H1 (cell line): ENCODE measurements at regions not wholly inside any gene's neighbourhood (a gene's known extent, or its start where the extent isn't known, plus 50 kb on each side); places are given as distances from the start of the nearest gene placed in this dataset.

Source experiments
- CTCF ChIA-PET: fragments of 300-600 bp; sonication (Branson Sonifier 250); formaldehyde crosslinking; loops from one replicate; lab custom pipeline; 2021; ENCODE audit not compliant: partially characterized antibody; lab: Charles Lee
- POLR2A ChIA-PET: fragments of 300-600 bp; sonication (Branson Sonifier 250); formaldehyde crosslinking; loops from one replicate; lab custom pipeline; 2021; ENCODE audit warnings: inconsistent platforms; ENCODE audit not compliant: partially characterized antibody; lab: Charles Lee
- DNase-seq, 2 experiments: peaks; one replicate each; pipeline versions ENCODE4 v3.0.0 to v3.0.0-alpha.2; 2010 to 2022; ENCODE audit warnings: low spot score in 2 of 2, low read depth in 1 of 2, mixed read lengths in 1 of 2
- FAIRE-seq: peaks from 2 replicates; lab custom pipeline; 2011; peaks lifted over from hg19 to GRCh38; lab: Jason Lieb, UNC
- H2AFZ ChIP-seq: 2 replicates; pipeline ENCODE4 v1.8.1; 2012; ENCODE audit warnings: low read length, inconsistent platforms
- H2AK5ac ChIP-seq: 2 replicates; pipeline ENCODE4 v1.6.1; 2013; ENCODE audit warnings: low read depth, low read length
- H2BK120ac ChIP-seq: replicated peaks from 2 replicates; pipeline ENCODE3; 2013; ENCODE audit warnings: low read depth, low read length, inconsistent platforms
- H2BK12ac ChIP-seq: 2 replicates; pipeline ENCODE4 v1.6.1; 2013; ENCODE audit warnings: low read depth, low read length
- H2BK15ac ChIP-seq: 2 replicates; pipeline ENCODE4 v1.6.1; 2013; ENCODE audit warnings: low read length
- H2BK20ac ChIP-seq: 2 replicates; pipeline ENCODE4 v1.6.1; 2013; ENCODE audit warnings: low read length
- H2BK5ac ChIP-seq: 2 replicates; pipeline ENCODE4 v1.6.1; 2013; ENCODE audit warnings: low read depth, low read length
- H3K14ac ChIP-seq: 2 replicates; pipeline ENCODE4 v1.6.1; 2013; ENCODE audit warnings: inconsistent platforms; ENCODE audit not compliant: insufficient read length
- H3K18ac ChIP-seq: 2 replicates; pipeline ENCODE4 v1.6.1; 2013; ENCODE audit warnings: low read length; ENCODE audit errors: extremely low read depth
- H3K23ac ChIP-seq: 2 replicates; pipeline ENCODE4 v1.6.1; 2013; ENCODE audit warnings: inconsistent platforms; ENCODE audit not compliant: insufficient read length
- H3K23me2 ChIP-seq: 2 replicates; pipeline ENCODE4 v1.6.1; 2013; ENCODE audit warnings: low read depth, low read length
- H3K27ac ChIP-seq: 2 replicates; pipeline ENCODE4 v1.6.1; 2011; ENCODE audit warnings: low read depth, low read length, inconsistent platforms
- H3K27me3 ChIP-seq, 4 experiments: replicated peaks in 1 of 4; 1 replicate in 1 of 4; 2 replicates in 3 of 4; pipeline versions ENCODE4 v1.6.1 to v1.8.1; 2011 to 2013; ENCODE audit warnings: low read length in 3 of 4, mild to moderate bottlenecking in 3 of 4, inconsistent platforms in 2 of 4, mixed read lengths in 2 of 4, moderate library complexity in 1 of 4; ENCODE audit not compliant: control insufficient read depth in 3 of 4, insufficient read depth in 3 of 4; ENCODE audit errors: extremely low read depth in 1 of 4
- H3K36me3 ChIP-seq, 4 experiments: 2 replicates each; pipeline versions ENCODE4 v1.6.1 to v1.8.1; 2011 to 2013; ENCODE audit warnings: mild to moderate bottlenecking in 4 of 4, low read length in 3 of 4, moderate library complexity in 2 of 4, control low read depth in 1 of 4, inconsistent platforms in 1 of 4; ENCODE audit not compliant: insufficient read depth in 4 of 4, control insufficient read depth in 2 of 4
- H3K4ac ChIP-seq: replicated peaks from 2 replicates; pipeline ENCODE3; 2013; ENCODE audit warnings: low read length, low read depth, mixed read lengths, inconsistent platforms; ENCODE audit not compliant: insufficient read length
- H3K4me1 ChIP-seq, 4 experiments: replicated peaks in 1 of 4; 1 replicate in 1 of 4; 2 replicates in 3 of 4; pipeline versions ENCODE4 v1.6.1 to v1.8.1; 2011 to 2013; ENCODE audit warnings: low read length in 3 of 4, inconsistent platforms in 2 of 4, mixed read lengths in 1 of 4; ENCODE audit not compliant: insufficient read depth in 4 of 4, control insufficient read depth in 3 of 4
- H3K4me2 ChIP-seq, 2 experiments: 2 replicates each; pipeline versions ENCODE4 v1.6.1 to v1.8.1; 2011 to 2013; ENCODE audit warnings: low read depth in 2 of 2, low read length in 2 of 2, control low read depth in 1 of 2, inconsistent platforms in 1 of 2, mild to moderate bottlenecking in 1 of 2; ENCODE audit not compliant: insufficient read depth in 1 of 2
- H3K4me3 ChIP-seq, 4 experiments: fragments of 200-600, 300-600 bp in 1 of 4; sonication (generic), shearing (Covaris generic), sonication (Bioruptor Twin) in 1 of 4; 2 replicates each; pipeline versions ENCODE4 v1.5.1 to v1.8.1; 2011 to 2016; ENCODE audit warnings: low read length in 4 of 4, low read depth in 3 of 4, control low read depth in 2 of 4, inconsistent platforms in 2 of 4, mild to moderate bottlenecking in 2 of 4, mixed read lengths in 1 of 4, moderate library complexity in 1 of 4; ENCODE audit not compliant: insufficient read depth in 2 of 4; ENCODE audit errors: extremely low read depth in 1 of 4
- H3K56ac ChIP-seq: replicated peaks from 2 replicates; pipeline ENCODE3; 2013; ENCODE audit warnings: low read depth, mild to moderate bottlenecking, mixed read lengths, low read length, inconsistent platforms; ENCODE audit not compliant: insufficient read length
- H3K79me1 ChIP-seq: 2 replicates; pipeline ENCODE4 v1.6.1; 2013; ENCODE audit warnings: low read depth, low read length, control low read depth
- H3K79me2 ChIP-seq, 2 experiments: 2 replicates each; pipeline versions ENCODE4 v1.6.1 to v1.8.1; 2012 to 2013; ENCODE audit warnings: low read length in 2 of 2, mild to moderate bottlenecking in 2 of 2, inconsistent platforms in 1 of 2; ENCODE audit not compliant: insufficient read depth in 2 of 2, control insufficient read depth in 1 of 2
- H3K9ac ChIP-seq, 4 experiments: replicated peaks in 1 of 4; 1 replicate in 1 of 4; 2 replicates in 3 of 4; pipeline versions ENCODE4 v1.6.1 to v1.8.1; 2011 to 2013; ENCODE audit warnings: low read depth in 3 of 4, low read length in 3 of 4, control low read depth in 2 of 4, mild to moderate bottlenecking in 2 of 4, moderate library complexity in 2 of 4, inconsistent platforms in 1 of 4; ENCODE audit errors: extremely low read depth in 1 of 4
- H3K9me3 ChIP-seq, 2 experiments: 2 replicates each; pipeline versions ENCODE4 v1.6.1 to v1.8.1; 2012 to 2013; ENCODE audit warnings: mild to moderate bottlenecking in 2 of 2, moderate library complexity in 2 of 2, control low read depth in 1 of 2, inconsistent platforms in 1 of 2, low read depth in 1 of 2, low read length in 1 of 2, mixed read lengths in 1 of 2; ENCODE audit not compliant: insufficient read depth in 2 of 2
- H4K20me1 ChIP-seq, 2 experiments: replicated peaks in 1 of 2; 2 replicates each; pipeline versions ENCODE3 to v1.8.1; 2011 to 2013; ENCODE audit warnings: inconsistent platforms in 2 of 2, low read length in 2 of 2, mild to moderate bottlenecking in 1 of 2; ENCODE audit not compliant: insufficient read depth in 2 of 2, control insufficient read depth in 1 of 2
- H4K5ac ChIP-seq: 2 replicates; pipeline ENCODE4 v1.6.1; 2013; ENCODE audit warnings: low read length, low read depth, mixed read lengths, inconsistent platforms; ENCODE audit not compliant: insufficient read length
- H4K8ac ChIP-seq: 2 replicates; pipeline ENCODE4 v1.8.0; 2013; ENCODE audit warnings: mild to moderate bottlenecking, moderate library complexity, low read length, inconsistent platforms; ENCODE audit not compliant: insufficient read depth; ENCODE audit errors: extremely low read depth
- H4K91ac ChIP-seq: replicated peaks from 2 replicates; pipeline ENCODE3; 2013; ENCODE audit warnings: low read length, mixed read lengths, inconsistent platforms; ENCODE audit not compliant: insufficient read length
- CEBPB ChIP-seq: IDR thresholded peaks from 2 replicates; pipeline ENCODE4 v1.6.1; 2012; ENCODE audit warnings: low read depth, low read length
- E2F6 ChIP-seq: IDR thresholded peaks from 2 replicates; pipeline ENCODE4 v1.6.1; 2012; ENCODE audit warnings: inconsistent platforms
- EP300 ChIP-seq, 2 experiments: IDR thresholded peaks; 1 replicate in 1 of 2; 2 replicates in 1 of 2; pipeline ENCODE4 v1.6.1; 2011 to 2012; ENCODE audit warnings: low read depth in 2 of 2, low read length in 2 of 2, mild to moderate bottlenecking in 2 of 2, borderline replicate concordance in 1 of 2, inconsistent platforms in 1 of 2, moderate library complexity in 1 of 2
- FOSL1 ChIP-seq: IDR thresholded peaks from 2 replicates; pipeline ENCODE4 v1.6.1; 2011; ENCODE audit warnings: mild to moderate bottlenecking, low read depth, low read length, moderate library complexity; ENCODE audit not compliant: insufficient read depth
- KDM4A ChIP-seq: IDR thresholded peaks from one replicate; pipeline ENCODE4 v1.7.1; 2012; ENCODE audit warnings: low read depth, mild to moderate bottlenecking, moderate library complexity, low read length, inconsistent platforms; ENCODE audit not compliant: severe bottlenecking
- MAX ChIP-seq: IDR thresholded peaks from 2 replicates; pipeline ENCODE4 v1.6.1; 2012; ENCODE audit warnings: inconsistent platforms
- NANOG ChIP-seq: IDR thresholded peaks from 2 replicates; pipeline ENCODE4 v1.6.1; 2011; ENCODE audit warnings: low read length, low read depth, mild to moderate bottlenecking, inconsistent platforms; ENCODE audit not compliant: insufficient read depth, poor library complexity, severe bottlenecking
- NRF1 ChIP-seq: IDR thresholded peaks from 2 replicates; pipeline ENCODE4 v1.6.1; 2011; ENCODE audit warnings: mild to moderate bottlenecking, low read depth, low read length, improper control_type of control experiment
- POLR2A ChIP-seq, 2 experiments: IDR thresholded peaks; 1 replicate in 1 of 2; 2 replicates in 1 of 2; pipeline ENCODE4 v1.6.1; 2011; ENCODE audit warnings: low read depth in 2 of 2, low read length in 2 of 2, mild to moderate bottlenecking in 2 of 2; ENCODE audit errors: control extremely low read depth in 1 of 2
- RXRA ChIP-seq: IDR thresholded peaks from 2 replicates; pipeline ENCODE4 v1.6.1; 2011; ENCODE audit warnings: low read depth, mild to moderate bottlenecking, low read length, moderate library complexity; ENCODE audit not compliant: insufficient read depth
- SIRT6 ChIP-seq: IDR thresholded peaks from one replicate; pipeline ENCODE4 v1.7.1; 2012; ENCODE audit warnings: low read length, inconsistent platforms
- SP2 ChIP-seq: IDR thresholded peaks from 2 replicates; pipeline ENCODE4 v1.6.1; 2012; ENCODE audit warnings: mild to moderate bottlenecking, low read length, inconsistent platforms
- WGBS, 2 experiments: shearing (Covaris generic) in 1 of 2; methylation state at CpG; one replicate each; pipeline versions ENCODE4 v1.1.6 to v1.1.7; 2013 to 2015; ENCODE audit warnings: low lambda C conversion rate in 2 of 2, mixed read lengths in 2 of 2, inconsistent platforms in 1 of 2, low coverage in 1 of 2, missing lambda C conversion rate in 1 of 2; ENCODE audit not compliant: insufficient replicate concordance in 2 of 2, insufficient coverage in 1 of 2, insufficient read length in 1 of 2; ENCODE audit errors: extremely low coverage in 1 of 2, missing lambda C conversion rate in 1 of 2; 5-methylcytosine and 5-hydroxymethylcytosine counted together

GRCh38 chr2:226228080-226228479 lies 571.5 kb downstream of the IRS1 start:
- Histone ChIP-seq H3K9me3 (no peaks in the 10 kb centered on the region), H3K27me3 (no peaks in the 10 kb centered on the region), H4K5ac (no peak overlapping the region), H3K79me2 (no peaks in the 10 kb centered on the region), H3K18ac (no peak overlapping the region), H2BK12ac (no peak overlapping the region), H3K23me2 (no peaks in the 10 kb centered on the region), H2BK120ac (no peak overlapping the region), H3K56ac (no peak overlapping the region), H4K20me1 (no peaks in the 10 kb centered on the region), H3K36me3 (no peaks in the 10 kb centered on the region), H2AK5ac (no peak overlapping the region), H3K4me3 (no peak overlapping the region), H3K14ac (no peak overlapping the region), H3K23ac (no peak overlapping the region), H4K8ac (no peak overlapping the region), H4K91ac (no peak overlapping the region), H2BK5ac (no peak overlapping the region), H3K4ac (no peak overlapping the region), H3K79me1 (no peaks in the 10 kb centered on the region), H3K27ac (no peak overlapping the region), H3K9ac (no peak overlapping the region), H2AFZ (no peak overlapping the region), H2BK15ac (no peak overlapping the region), H2BK20ac (no peak overlapping the region), H3K4me2 (no peak overlapping the region), H3K4me1 (no peaks in the 10 kb centered on the region)
- 91% methylated on average over 2 of the region's 2 CpGs; no CpG with 5 or more reads in 1 of the 2 experiments for WGBS, 2 experiments
- DNase-seq = no peak
- ChIA-PET POLR2A (no interaction called here), CTCF (interaction anchor here (1.1 kb wide), 1 partner anchor 250 kb away, joined by 4 read pairs; no protein-coding TSS in a partner anchor)
- no peak for FAIRE-seq
- TF ChIP-seq NRF1 (no peak), KDM4A (no peak), NANOG (no peak), RXRA (no peak), MAX (no peak), EP300 (IDR thresholded peaks at IDR 0.05; ENCODE audit: borderline replicate concordance in 1 of 2, low read depth in 2 of 2, low read length in 2 of 2) (no peak), SIRT6 (no peak), E2F6 (no peak), CEBPB (no peak), FOSL1 (no peak), POLR2A (IDR thresholded peaks at IDR 0.05; ENCODE audit: control extremely low read depth in 1 of 2, low read depth in 2 of 2, low read length in 2 of 2) (no peak), SP2 (no peak)
